Testis (tissue), 2 donors: ENCODE measurements at regions not wholly inside any gene's neighbourhood (a gene's known extent, or its start where the extent isn't known, plus 50 kb on each side); places are given as distances from the start of the nearest gene placed in this dataset.
"Not testable (repeated sequence)": the region's sequence is repeated elsewhere in the genome, so short reads cannot be mapped to it uniquely, and the experiment has no call there.

Source experiments
- CTCF ChIP-seq, 3 experiments: fragments of 450-650 bp in 2 of 3; fragments of 200-600 bp in 1 of 3; sonication (generic) in 1 of 3; IDR thresholded peaks; one replicate each; pipeline ENCODE4 v1.5.1; 2016 to 2019; ENCODE audit warnings: antibody characterized with exemption in 3 of 3, mild to moderate bottlenecking in 2 of 3, moderate library complexity in 1 of 3
- POLR2A ChIP-seq: fragments of 450-650 bp; IDR thresholded peaks from one replicate; pipeline ENCODE4 v1.6.1; 2017; ENCODE audit warnings: antibody characterized with exemption, mild to moderate bottlenecking, moderate library complexity

DNA sequence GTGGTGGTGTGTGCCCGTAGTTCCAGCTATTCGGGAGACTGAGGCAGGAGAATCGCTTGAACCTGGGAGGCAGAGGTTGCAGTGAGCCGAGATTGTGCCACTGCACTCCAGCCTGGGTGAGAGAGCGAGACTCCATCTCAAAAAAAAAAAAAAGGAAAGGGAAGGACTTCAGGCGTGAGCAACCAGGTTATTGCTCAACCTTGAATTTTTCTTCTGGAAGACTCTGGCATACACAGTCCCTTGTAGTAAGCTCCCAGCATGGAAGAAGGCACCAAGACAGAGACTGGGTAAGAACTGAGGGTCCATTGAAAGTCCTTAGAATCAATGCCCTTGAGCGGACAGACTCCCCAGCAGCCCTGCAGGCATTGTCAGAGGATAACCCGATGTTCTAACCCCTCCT, 75.0 kb downstream of the C9orf50 start:
- TF ChIP-seq CTCF (IDR thresholded peaks at IDR 0.05); POLR2A: not testable (repeated sequence)
